ENCODE measurements at regions not wholly inside any gene's neighbourhood (a gene's known extent, or its start where the extent isn't known, plus 50 kb on each side); places are given as distances from the start of the nearest gene placed in this dataset.
"Not testable (repeated sequence)": the region's sequence is repeated elsewhere in the genome, so short reads cannot be mapped to it uniquely, and the experiment has no call there.

GRCh38 chr7:109503421-109503820, 933.7 kb downstream of the DNAJB9 start:
- DNase-seq, result no peak

- DNase-seq, result no peak
Observed at GRCh38 chr7:109522585-109522984, 952.9 kb downstream of the DNAJB9 start.

GRCh38 chr7:109527833-109528232, 958.2 kb downstream of the DNAJB9 start:
- no peak for DNase-seq

GRCh38 chr7:109529712-109530111, 960.0 kb downstream of the DNAJB9 start:
- no peak for DNase-seq

- no peak for DNase-seq
Observed at GRCh38 chr7:109532262-109532992, 962.8 kb downstream of the DNAJB9 start.

- DNase-seq, result no peak
Observed at GRCh38 chr7:109545686-109546085, 976.0 kb downstream of the DNAJB9 start.

GRCh38 chr7:109549471-109550193, 980.0 kb downstream of the DNAJB9 start:
- no peak for DNase-seq

- no peak for DNase-seq
Observed at GRCh38 chr7:109552017-109552416, 982.3 kb downstream of the DNAJB9 start.

- no peak for DNase-seq
Observed at GRCh38 chr7:109577265-109577664, 1007.6 kb downstream of the DNAJB9 start.

- DNase-seq, result no peak
Observed at GRCh38 chr7:109579901-109580300, 1010.2 kb downstream of the DNAJB9 start.

- no peak for DNase-seq
Observed at GRCh38 chr7:109582211-109582610, 1012.5 kb downstream of the DNAJB9 start.

GRCh38 chr7:109596948-109597347, 1027.3 kb downstream of the DNAJB9 start:
- DNase-seq, result not testable (repeated sequence)

GRCh38 chr7:109611656-109612055, 1042.0 kb downstream of the DNAJB9 start:
- DNase-seq, result no peak

GRCh38 chr7:109616551-109617069, 1046.9 kb downstream of the DNAJB9 start:
- DNase-seq, result no peak

GRCh38 chr7:109622320-109622719, 1052.6 kb downstream of the DNAJB9 start:
- no peak for DNase-seq

GRCh38 chr7:109632890-109633289, 1063.2 kb downstream of the DNAJB9 start:
- DNase-seq, result not testable (repeated sequence)

GRCh38 chr7:109635374-109635773, 1065.7 kb downstream of the DNAJB9 start:
- no peak for DNase-seq

- no peak for DNase-seq
Observed at GRCh38 chr7:109637428-109637990, 1067.8 kb downstream of the DNAJB9 start.

GRCh38 chr7:109638321-109638720, 1068.6 kb downstream of the DNAJB9 start:
- no peak for DNase-seq

GRCh38 chr7:109639561-109639960, 1069.9 kb downstream of the DNAJB9 start:
- DNase-seq, result no peak

- DNase-seq, result no peak
Observed at GRCh38 chr7:109641445-109641844, 1071.8 kb downstream of the DNAJB9 start.

- no peak for DNase-seq
Observed at GRCh38 chr7:109646124-109646523, 1076.5 kb downstream of the DNAJB9 start.

- DNase-seq, result not testable (repeated sequence)
Observed at GRCh38 chr7:109646594-109646993, 1076.9 kb downstream of the DNAJB9 start.

GRCh38 chr7:109647263-109647662, 1077.6 kb downstream of the DNAJB9 start:
- DNase-seq, result not testable (repeated sequence)
